SK-N-SH (cell line): ENCODE measurements at regions not wholly inside any gene's neighbourhood (a gene's known extent, or its start where the extent isn't known, plus 50 kb on each side); places are given as distances from the start of the nearest gene placed in this dataset.

ENCODE experiments used
- CTCF ChIA-PET: fragments of 300-600, 350-600 bp; formaldehyde crosslinking; extraction: SDS; loops from one replicate; lab custom pipeline; 2021; lab: Yijun Ruan, JAX
- POLR2A ChIA-PET: fragments of 350-600 bp; sonication (Branson Sonifier 250); formaldehyde crosslinking; extraction: SDS; loops from one replicate; lab custom pipeline; 2020; ENCODE audit warnings: antibody characterized with exemption, inconsistent platforms; lab: Yijun Ruan, JAX
- DNase-seq: peaks from one replicate; pipeline ENCODE4 v3.0.0; 2012
- H2AFZ ChIP-seq: fragments of 200-600 bp; sonication (generic); 2 replicates; pipeline ENCODE4 v1.8.1; 2016; ENCODE audit warnings: antibody characterized with exemption, mild to moderate bottlenecking, low read depth
- H3F3A ChIP-seq: fragments of 200-600 bp; sonication (generic); replicated peaks from 2 replicates; pipeline ENCODE3; 2016; ENCODE audit warnings: antibody characterized with exemption, mild to moderate bottlenecking; ENCODE audit not compliant: insufficient read depth
- H3K27ac ChIP-seq, 2 experiments: fragments of 200-500 bp in 1 of 2; fragments of 200-600 bp in 1 of 2; sonication (Bioruptor generic) in 1 of 2; sonication (generic), shearing (Covaris generic) in 1 of 2; 2 replicates each; pipeline versions ENCODE4 v1.5.1 to v1.6.1; 2014 to 2016; ENCODE audit warnings: low read depth in 2 of 2, inconsistent platforms in 1 of 2, low read length in 1 of 2, mild to moderate bottlenecking in 1 of 2, mixed read lengths in 1 of 2
- H3K27me3 ChIP-seq: fragments of 200-600 bp; sonication (generic), shearing (Covaris generic); 2 replicates; pipeline ENCODE4 v1.6.1; 2016; ENCODE audit warnings: mixed run types; ENCODE audit not compliant: insufficient read depth
- H3K36me3 ChIP-seq, 2 experiments: fragments of 200-500 bp in 1 of 2; fragments of 200-600 bp in 1 of 2; sonication (Bioruptor generic) in 1 of 2; sonication (generic) in 1 of 2; replicated peaks in 1 of 2; 2 replicates each; pipeline versions ENCODE3 to v1.5.1; 2014 to 2016; ENCODE audit warnings: low read length in 1 of 2, mild to moderate bottlenecking in 1 of 2; ENCODE audit not compliant: insufficient read depth in 2 of 2, control insufficient read depth in 1 of 2
- H3K4me1 ChIP-seq, 2 experiments: fragments of 200-500 bp in 1 of 2; fragments of 200-600 bp in 1 of 2; sonication (Bioruptor generic) in 1 of 2; sonication (generic), shearing (Covaris generic) in 1 of 2; 2 replicates each; pipeline versions ENCODE4 v1.5.1 to v1.6.1; 2014 to 2016; ENCODE audit warnings: low read depth in 1 of 2, low read length in 1 of 2, mixed run types in 1 of 2; ENCODE audit not compliant: insufficient read depth in 2 of 2, control insufficient read depth in 1 of 2
- H3K4me2 ChIP-seq: fragments of 200-600 bp; sonication (generic), shearing (Covaris generic); 2 replicates; pipeline ENCODE4 v1.6.1; 2017; ENCODE audit warnings: mixed run types
- H3K4me3 ChIP-seq, 2 experiments: fragments of 200-500 bp in 1 of 2; fragments of 200-600 bp in 1 of 2; sonication (Bioruptor generic) in 1 of 2; sonication (generic), shearing (Covaris generic) in 1 of 2; 2 replicates each; pipeline versions ENCODE4 v1.5.1 to v1.8.1; 2014 to 2016; ENCODE audit warnings: low read depth in 2 of 2, inconsistent platforms in 1 of 2, low read length in 1 of 2, mild to moderate bottlenecking in 1 of 2, mixed read lengths in 1 of 2, moderate library complexity in 1 of 2
- H3K79me2 ChIP-seq: fragments of 200-600 bp; sonication (generic); 2 replicates; pipeline ENCODE4 v1.8.1; 2017; ENCODE audit warnings: mild to moderate bottlenecking; ENCODE audit not compliant: insufficient read depth
- H3K9ac ChIP-seq: fragments of 200-600 bp; sonication (generic); 2 replicates; pipeline ENCODE4 v1.6.1; 2017; ENCODE audit warnings: mixed run types
- H3K9me2 ChIP-seq: fragments of 200-600 bp; sonication (generic); 2 replicates; pipeline ENCODE4 v1.6.1; 2017; ENCODE audit warnings: mixed run types
- H3K9me3 ChIP-seq: fragments of 200-600 bp; sonication (generic); 2 replicates; pipeline ENCODE4 v1.6.1; 2017; ENCODE audit warnings: mixed run types, mild to moderate bottlenecking, moderate library complexity
- H4K20me1 ChIP-seq: fragments of 200-600 bp; sonication (generic); 2 replicates; pipeline ENCODE4 v1.6.1; 2017; ENCODE audit warnings: mild to moderate bottlenecking, mixed run types; ENCODE audit not compliant: insufficient read depth
- CHD2 ChIP-seq: fragments of 150-350 bp; IDR thresholded peaks from 2 replicates; pipeline ENCODE4 v1.6.1; 2018; ENCODE audit warnings: low read length; ENCODE audit not compliant: partially characterized antibody
- EP300 ChIP-seq, 2 experiments: IDR thresholded peaks; 2 replicates each; pipeline versions ENCODE4 v1.4.0 to v1.6.1; 2012; ENCODE audit warnings: borderline replicate concordance in 1 of 2, low read depth in 1 of 2, low read length in 1 of 2
- EZH2phosphoT487 ChIP-seq: fragments of 200-600 bp; sonication (generic); IDR thresholded peaks from 2 replicates; pipeline ENCODE4 v1.6.1; 2017; ENCODE audit warnings: low read depth, mixed run types, mild to moderate bottlenecking, antibody characterized with exemption, moderate library complexity, borderline replicate concordance
- GABPA ChIP-seq: IDR thresholded peaks from 2 replicates; pipeline ENCODE4 v1.4.0; 2012; ENCODE audit warnings: low read depth, mild to moderate bottlenecking
- GATA2 ChIP-seq: sonication (generic); formaldehyde crosslinking; IDR thresholded peaks from 2 replicates; pipeline ENCODE4 v1.5.0; 2020; ENCODE audit warnings: mild to moderate bottlenecking, missing genetic modification reagents
- MEF2A ChIP-seq: IDR thresholded peaks from 2 replicates; pipeline ENCODE4 v1.4.0; 2012; ENCODE audit warnings: low read depth, borderline replicate concordance
- MXI1 ChIP-seq: IDR thresholded peaks from 2 replicates; pipeline ENCODE4 v1.6.1; 2012; ENCODE audit warnings: mild to moderate bottlenecking, low read depth, low read length, improper control_type of control experiment
- NRF1 ChIP-seq: IDR thresholded peaks from 2 replicates; pipeline ENCODE4 v1.6.1; 2012; ENCODE audit warnings: low read depth, mild to moderate bottlenecking, low read length
- PBX3 ChIP-seq: IDR thresholded peaks from 2 replicates; pipeline ENCODE4; 2012
- RAD21 ChIP-seq: IDR thresholded peaks from 2 replicates; pipeline ENCODE4 v1.6.1; 2012; ENCODE audit warnings: mild to moderate bottlenecking, low read length
- RCOR1 ChIP-seq: fragments of 150-350 bp; IDR thresholded peaks from 2 replicates; pipeline ENCODE4 v1.6.1; 2017; ENCODE audit warnings: antibody characterized with exemption, low read length
- RFX5 ChIP-seq: IDR thresholded peaks from 2 replicates; pipeline ENCODE4 v1.6.1; 2012; ENCODE audit warnings: mild to moderate bottlenecking, improper control_type of control experiment, low read length
- RXRA ChIP-seq: IDR thresholded peaks from 2 replicates; pipeline ENCODE4 v1.4.0; 2012; ENCODE audit warnings: low read depth, mild to moderate bottlenecking, borderline replicate concordance
- SIN3A ChIP-seq: IDR thresholded peaks from 2 replicates; pipeline ENCODE4 v1.6.1; 2012; ENCODE audit warnings: low read depth, mild to moderate bottlenecking, low read length, moderate library complexity, borderline replicate concordance
- SMC3 ChIP-seq: IDR thresholded peaks from 2 replicates; pipeline ENCODE4 v1.6.1; 2012; ENCODE audit warnings: low read depth, low read length, improper control_type of control experiment
- TCF12 ChIP-seq: IDR thresholded peaks from 2 replicates; pipeline ENCODE4 v1.4.0; 2012
- YY1 ChIP-seq: IDR thresholded peaks from 2 replicates; pipeline ENCODE4 v1.4.0; 2012; ENCODE audit warnings: low read depth, mild to moderate bottlenecking
- WGBS: methylation state at CpG from one replicate; pipeline ENCODE4 v1.1.6; 2017; ENCODE audit warnings: low lambda C conversion rate; 5-methylcytosine and 5-hydroxymethylcytosine counted together
- TF ChIP-seq, protein P1 (sequence below): IDR thresholded peaks from 2 replicates; pipeline ENCODE4 v1.4.0; 2012; ENCODE audit warnings: low read depth
- TF ChIP-seq, protein P2 (sequence below): fragments of 200-600 bp; sonication (generic); IDR thresholded peaks from 2 replicates; pipeline ENCODE4 v1.6.1; 2017; ENCODE audit warnings: antibody characterized with exemption, mild to moderate bottlenecking, moderate library complexity
- TF ChIP-seq, protein P3 (sequence below): fragments of 150-350 bp; IDR thresholded peaks from 2 replicates; pipeline ENCODE4 v1.6.1; 2016; ENCODE audit warnings: mild to moderate bottlenecking, low read depth, low read length
- TF ChIP-seq, protein P4 (sequence below): fragments of 150-350 bp; IDR thresholded peaks from 2 replicates; pipeline ENCODE4 v1.6.1; 2017; ENCODE audit warnings: antibody characterized with exemption, low read length, low read depth, borderline replicate concordance

DNA sequence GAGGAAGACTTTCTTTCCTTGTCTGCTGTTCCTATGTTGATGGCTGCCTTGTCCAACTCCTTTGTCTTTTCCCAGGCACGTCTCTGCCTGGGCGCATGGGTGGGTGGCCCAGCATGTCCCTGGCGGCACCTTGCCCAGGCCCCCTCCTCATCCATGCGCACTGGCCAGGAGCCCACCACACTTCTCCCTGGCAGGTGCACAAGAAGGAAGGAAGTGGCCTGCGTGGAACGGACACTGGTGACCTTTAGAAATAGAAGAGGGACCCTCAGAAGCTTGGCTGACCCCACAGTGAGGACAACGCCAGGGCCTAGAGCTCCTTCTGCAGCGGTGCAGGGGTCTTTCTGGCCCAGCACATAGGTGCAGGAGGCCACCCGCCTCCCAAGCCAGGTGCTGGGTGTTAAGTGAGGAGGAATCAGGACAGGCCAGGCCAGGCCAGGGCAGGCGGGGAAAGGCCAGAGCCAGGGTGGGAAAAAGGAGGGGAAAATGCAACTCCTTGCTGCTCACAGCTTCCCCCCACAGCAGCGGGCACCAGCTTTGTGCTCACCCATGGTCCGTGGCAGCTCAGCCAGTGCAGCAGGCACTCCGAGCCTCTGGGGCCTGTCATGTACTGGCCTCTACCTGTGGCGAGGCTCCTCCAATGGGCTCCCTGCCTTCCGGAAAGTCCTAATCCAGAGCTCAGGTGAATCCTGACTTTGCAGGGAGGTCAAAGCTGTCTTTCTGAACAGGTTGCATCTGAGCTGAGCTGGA, 104.0 kb downstream of the SOX1 start:
- TF ChIP-seq TCF12 (no peak), EP300 (IDR thresholded peaks at IDR 0.05; ENCODE audit: borderline replicate concordance in 1 of 2, low read depth in 1 of 2, low read length in 1 of 2) (no peak), NRF1 (no peak), GABPA (no peak), RXRA (no peak), RAD21 (no peak)
- no peak overlapping the region for H3K4me2 ChIP-seq
- no peaks in the 10 kb centered on the region for H3K9me3 ChIP-seq
- WGBS, result 14% methylated on average over 11 of the region's 15 CpGs
- no peak overlapping the region for H3K27ac ChIP-seq
- no peak overlapping the region for H3K9ac ChIP-seq
- no peaks in the 10 kb centered on the region for H3K79me2 ChIP-seq
- no peaks in the 10 kb centered on the region for H3F3A ChIP-seq
- H3K27me3 ChIP-seq, result peaks cover 46% of the 10 kb centered on the region
- no peak for DNase-seq
- H4K20me1 ChIP-seq, result no peaks in the 10 kb centered on the region
- H3K9me2 ChIP-seq, result no peaks in the 10 kb centered on the region
- no peak overlapping the region for H2AFZ ChIP-seq
- no peaks in the 10 kb centered on the region for H3K36me3 ChIP-seq
- POLR2A ChIA-PET, result no interaction called here
- CTCF ChIA-PET, result no interaction called here
- no peak overlapping the region for H3K4me3 ChIP-seq
- no peaks in the 10 kb centered on the region for H3K4me1 ChIP-seq

- ChIA-PET CTCF (no interaction called here), POLR2A (no interaction called here)
- H3K9me2 ChIP-seq, result no peaks in the 10 kb centered on the region
- no peak for DNase-seq
- H3K9me3 ChIP-seq, result no peaks in the 10 kb centered on the region
- H3K36me3 ChIP-seq, result no peaks in the 10 kb centered on the region
- H3F3A ChIP-seq, result no peaks in the 10 kb centered on the region
- H3K4me3 ChIP-seq, result no peak overlapping the region
- no peaks in the 10 kb centered on the region for H3K79me2 ChIP-seq
- no peaks in the 10 kb centered on the region for H4K20me1 ChIP-seq
- TF ChIP-seq CHD2, result no peak
- TF ChIP-seq YY1, result no peak
- no peak for TF ChIP-seq SIN3A
- TF ChIP-seq, protein P1, sequence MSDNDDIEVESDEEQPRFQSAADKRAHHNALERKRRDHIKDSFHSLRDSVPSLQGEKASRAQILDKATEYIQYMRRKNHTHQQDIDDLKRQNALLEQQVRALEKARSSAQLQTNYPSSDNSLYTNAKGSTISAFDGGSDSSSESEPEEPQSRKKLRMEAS, result no peak
- TF ChIP-seq, protein P2, sequence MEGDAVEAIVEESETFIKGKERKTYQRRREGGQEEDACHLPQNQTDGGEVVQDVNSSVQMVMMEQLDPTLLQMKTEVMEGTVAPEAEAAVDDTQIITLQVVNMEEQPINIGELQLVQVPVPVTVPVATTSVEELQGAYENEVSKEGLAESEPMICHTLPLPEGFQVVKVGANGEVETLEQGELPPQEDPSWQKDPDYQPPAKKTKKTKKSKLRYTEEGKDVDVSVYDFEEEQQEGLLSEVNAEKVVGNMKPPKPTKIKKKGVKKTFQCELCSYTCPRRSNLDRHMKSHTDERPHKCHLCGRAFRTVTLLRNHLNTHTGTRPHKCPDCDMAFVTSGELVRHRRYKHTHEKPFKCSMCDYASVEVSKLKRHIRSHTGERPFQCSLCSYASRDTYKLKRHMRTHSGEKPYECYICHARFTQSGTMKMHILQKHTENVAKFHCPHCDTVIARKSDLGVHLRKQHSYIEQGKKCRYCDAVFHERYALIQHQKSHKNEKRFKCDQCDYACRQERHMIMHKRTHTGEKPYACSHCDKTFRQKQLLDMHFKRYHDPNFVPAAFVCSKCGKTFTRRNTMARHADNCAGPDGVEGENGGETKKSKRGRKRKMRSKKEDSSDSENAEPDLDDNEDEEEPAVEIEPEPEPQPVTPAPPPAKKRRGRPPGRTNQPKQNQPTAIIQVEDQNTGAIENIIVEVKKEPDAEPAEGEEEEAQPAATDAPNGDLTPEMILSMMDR, result no peak
- TF ChIP-seq PBX3, result no peak
- no peak for TF ChIP-seq TCF12
- no peak for TF ChIP-seq RCOR1
- TF ChIP-seq SMC3, result no peak
- TF ChIP-seq, protein P3, sequence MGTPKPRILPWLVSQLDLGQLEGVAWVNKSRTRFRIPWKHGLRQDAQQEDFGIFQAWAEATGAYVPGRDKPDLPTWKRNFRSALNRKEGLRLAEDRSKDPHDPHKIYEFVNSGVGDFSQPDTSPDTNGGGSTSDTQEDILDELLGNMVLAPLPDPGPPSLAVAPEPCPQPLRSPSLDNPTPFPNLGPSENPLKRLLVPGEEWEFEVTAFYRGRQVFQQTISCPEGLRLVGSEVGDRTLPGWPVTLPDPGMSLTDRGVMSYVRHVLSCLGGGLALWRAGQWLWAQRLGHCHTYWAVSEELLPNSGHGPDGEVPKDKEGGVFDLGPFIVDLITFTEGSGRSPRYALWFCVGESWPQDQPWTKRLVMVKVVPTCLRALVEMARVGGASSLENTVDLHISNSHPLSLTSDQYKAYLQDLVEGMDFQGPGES, result no peak
- no peak for TF ChIP-seq EZH2phosphoT487
- no peak for TF ChIP-seq MEF2A
- TF ChIP-seq EP300 (IDR thresholded peaks at IDR 0.05; ENCODE audit: borderline replicate concordance in 1 of 2, low read depth in 1 of 2, low read length in 1 of 2), result no peak
- no peak for TF ChIP-seq GABPA
- no peak for TF ChIP-seq MXI1
- TF ChIP-seq RFX5, result no peak
- no peak for TF ChIP-seq GATA2 (CRISPR knock-in tag)
- TF ChIP-seq, protein P4, sequence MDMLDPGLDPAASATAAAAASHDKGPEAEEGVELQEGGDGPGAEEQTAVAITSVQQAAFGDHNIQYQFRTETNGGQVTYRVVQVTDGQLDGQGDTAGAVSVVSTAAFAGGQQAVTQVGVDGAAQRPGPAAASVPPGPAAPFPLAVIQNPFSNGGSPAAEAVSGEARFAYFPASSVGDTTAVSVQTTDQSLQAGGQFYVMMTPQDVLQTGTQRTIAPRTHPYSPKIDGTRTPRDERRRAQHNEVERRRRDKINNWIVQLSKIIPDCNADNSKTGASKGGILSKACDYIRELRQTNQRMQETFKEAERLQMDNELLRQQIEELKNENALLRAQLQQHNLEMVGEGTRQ, result no peak
- no peaks in the 10 kb centered on the region for H3K4me1 ChIP-seq
- H3K9ac ChIP-seq, result no peak overlapping the region
- H3K4me2 ChIP-seq, result no peak overlapping the region
- peaks cover 46% of the 10 kb centered on the region for H3K27me3 ChIP-seq
- WGBS, result 6% methylated on average over 11 of the region's 13 CpGs
- no peak overlapping the region for H2AFZ ChIP-seq
- H3K27ac ChIP-seq, result no peak overlapping the region
These were observed 104.6 kb downstream of the SOX1 start for GRCh38 chr13:112171570-112171965.
